Caco-2 (cell line): ENCODE measurements at regions not wholly inside any gene's neighbourhood (a gene's known extent, or its start where the extent isn't known, plus 50 kb on each side); places are given as distances from the start of the nearest gene placed in this dataset.
"Not testable (repeated sequence)": the region's sequence is repeated elsewhere in the genome, so short reads cannot be mapped to it uniquely, and the experiment has no call there.

Source experiments
- BruUV-seq: library from RNA; stranded (reverse); fragments of 400-500 nt; replicated peaks from 2 replicates; lab custom pipeline; 2021; lab: Mats Ljungman, UMichigan
- CTCF ChIA-PET: fragments of 300-600 bp; sonication (Branson Sonifier 250); formaldehyde crosslinking; loops from one replicate; lab custom pipeline; 2022; ENCODE audit warnings: antibody characterized with exemption; lab: Charles Lee
- POLR2A ChIA-PET: fragments of 300-600 bp; sonication (Branson Sonifier 250); formaldehyde crosslinking; loops from one replicate; lab custom pipeline; 2022; ENCODE audit warnings: antibody characterized with exemption; lab: Charles Lee
- DNase-seq, 2 experiments: peaks; one replicate each; pipeline versions ENCODE4 v3.0.0 to v3.0.0-alpha.2; 2020 to 2022
- H3K27me3 ChIP-seq: replicated peaks from 2 replicates; pipeline ENCODE4 v1.6.0; 2011; ENCODE audit warnings: low read length; ENCODE audit not compliant: control insufficient read depth, insufficient read depth
- H3K36me3 ChIP-seq: 2 replicates; pipeline ENCODE4 v1.5.1; 2011; ENCODE audit warnings: low read length; ENCODE audit not compliant: control insufficient read depth, insufficient read depth
- H3K4me1 ChIP-seq: fragments of 250-450 bp; sonication (Bioruptor Pico); 2 replicates; pipeline ENCODE4 v1.5.1; 2020; ENCODE audit warnings: mild to moderate bottlenecking
- H3K4me3 ChIP-seq: 2 replicates; pipeline ENCODE4 v1.5.1; 2011; ENCODE audit warnings: low read depth, mild to moderate bottlenecking, control low read depth, low read length
- H3K9me3 ChIP-seq: fragments of 250-450 bp; sonication (Bioruptor Pico); 2 replicates; pipeline ENCODE4 v1.5.1; 2020; ENCODE audit warnings: mild to moderate bottlenecking, moderate library complexity
- H3K27ac Mint-ChIP-seq: one replicate; pipeline ENCODE4 v1.8.0; 2022; ENCODE audit warnings: mixed read lengths; ENCODE audit not compliant: unreplicated experiment
- H3K27me3 Mint-ChIP-seq: one replicate; pipeline ENCODE4 v1.8.0; 2022; ENCODE audit warnings: mixed read lengths; ENCODE audit not compliant: insufficient read depth, unreplicated experiment
- H3K36me3 Mint-ChIP-seq: one replicate; pipeline ENCODE4 v1.8.0; 2022; ENCODE audit warnings: mild to moderate bottlenecking, mixed read lengths; ENCODE audit not compliant: insufficient read depth, unreplicated experiment
- H3K4me1 Mint-ChIP-seq: one replicate; pipeline ENCODE4 v1.8.0; 2022; ENCODE audit warnings: low read depth, mixed read lengths; ENCODE audit not compliant: unreplicated experiment
- H3K4me3 Mint-ChIP-seq: one replicate; pipeline ENCODE4 v1.8.0; 2022; ENCODE audit warnings: mild to moderate bottlenecking, moderate library complexity, mixed read lengths; ENCODE audit not compliant: unreplicated experiment
- H3K9me3 Mint-ChIP-seq: one replicate; pipeline ENCODE4 v1.8.0; 2022; ENCODE audit warnings: mixed read lengths; ENCODE audit not compliant: unreplicated experiment
- CTCF ChIP-seq, 2 experiments: fragments of 200-600 bp in 1 of 2; IDR thresholded peaks; 1 replicate in 1 of 2; 2 replicates in 1 of 2; pipeline versions ENCODE4 v1.5.1 to v1.8.0; 2011 to 2022; ENCODE audit warnings: antibody characterized with exemption in 1 of 2, control low read depth in 1 of 2, inconsistent platforms in 1 of 2, low read depth in 1 of 2, low read length in 1 of 2, mild to moderate bottlenecking in 1 of 2, moderate library complexity in 1 of 2; ENCODE audit not compliant: insufficient read depth in 1 of 2, severe bottlenecking in 1 of 2, unreplicated experiment in 1 of 2
- intact Hi-C: fragments of 100-400 bp; cut with micrococcal nuclease; formaldehyde crosslinking; loops from one replicate; pipeline ENCODE4 v1.10.0; 2022; ENCODE audit not compliant: unreplicated experiment

DNA sequence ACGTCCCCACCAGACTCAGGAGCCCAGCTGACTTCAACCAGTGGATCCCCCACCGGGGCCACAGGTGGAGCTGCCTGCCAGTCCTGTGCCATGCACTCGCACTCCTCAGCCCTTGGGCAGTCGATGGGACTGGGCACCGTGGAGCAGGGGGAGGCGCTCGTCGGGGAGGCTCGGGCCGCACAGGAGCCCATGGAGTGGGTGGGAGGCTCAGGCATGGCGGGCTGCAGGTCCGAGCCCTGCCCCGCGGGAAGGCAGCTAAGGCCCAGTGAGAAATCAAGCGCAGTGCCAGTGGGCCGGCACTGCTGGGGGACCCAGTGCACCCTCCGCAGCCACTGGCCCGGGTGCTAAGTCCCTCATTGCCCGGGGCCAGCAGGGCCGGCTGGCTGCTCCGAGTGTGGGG, 52.3 kb upstream of the LRRC30 start:
- DNase-seq, H3K27ac Mint-ChIP-seq, BruUV-seq, H3K36me3 Mint-ChIP-seq, H3K4me3 ChIP-seq, H3K9me3 Mint-ChIP-seq, H3K9me3 ChIP-seq, H3K27me3 ChIP-seq, POLR2A ChIA-PET, H3K27me3 Mint-ChIP-seq, H3K36me3 ChIP-seq, H3K4me1 Mint-ChIP-seq, H3K4me3 Mint-ChIP-seq: not testable (repeated sequence)
- CTCF ChIA-PET: interaction anchor here (2.2 kb wide), 1 partner anchor 261 kb away, joined by 8 read pairs; no protein-coding TSS in a partner anchor
- H3K4me1 ChIP-seq: peaks cover 23% of the 10 kb centered on the region
- intact Hi-C loops: loop anchor here (10.0 kb wide), 1 partner anchor 634 kb away; no protein-coding TSS in a partner anchor

DNA sequence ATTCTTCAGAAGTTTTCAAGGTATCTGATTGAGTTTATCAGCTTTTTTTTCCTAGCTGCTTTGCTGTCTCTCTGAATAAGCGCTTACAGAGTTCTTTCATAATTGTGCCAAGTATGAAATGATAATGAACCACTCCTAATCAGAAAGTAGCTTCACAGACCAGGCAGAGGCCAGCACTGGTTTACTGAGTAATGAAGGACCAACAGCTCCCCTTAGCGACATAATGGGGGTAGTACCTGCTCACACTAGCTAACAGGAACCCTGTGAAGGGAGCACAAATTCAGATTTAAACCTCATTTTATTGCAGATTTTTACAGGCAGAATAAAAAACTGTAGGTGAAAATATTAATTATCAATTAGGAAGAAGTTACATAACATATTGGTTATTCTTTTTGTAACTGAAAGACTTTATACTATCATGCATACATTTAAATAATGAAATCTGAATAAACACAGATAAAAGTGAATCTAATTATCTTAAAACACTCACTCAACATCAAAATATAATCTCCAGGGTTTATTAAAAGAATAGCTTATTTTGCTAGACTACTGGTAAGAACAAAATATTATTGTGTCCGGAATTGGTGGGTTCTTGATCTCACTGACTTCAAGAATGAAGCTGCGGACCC, 53.7 kb upstream of the LRRC30 start:
- H3K4me1 ChIP-seq: peaks cover 36% of the 10 kb centered on the region
- Mint-ChIP-seq H3K4me3 (no peak overlapping the region), H3K4me1 (peaks cover 15% of the 10 kb centered on the region), H3K27me3 (no peaks in the 10 kb centered on the region), H3K9me3 (no peaks in the 10 kb centered on the region), H3K27ac (no peak overlapping the region), H3K36me3 (no peaks in the 10 kb centered on the region)
- H3K36me3 ChIP-seq: no peaks in the 10 kb centered on the region
- no peaks in the 10 kb centered on the region for H3K27me3 ChIP-seq
- TF ChIP-seq CTCF (IDR thresholded peaks at IDR 0.05; ENCODE audit: insufficient read depth in 1 of 2, low read depth in 1 of 2, low read length in 1 of 2, severe bottlenecking in 1 of 2, unreplicated experiment in 1 of 2): peak; percentile 81 to 91
- H3K9me3 ChIP-seq: no peaks in the 10 kb centered on the region
- DNase-seq: peak; percentile 76 to 77
- POLR2A ChIA-PET: interaction anchor here (0.6 kb wide), 1 partner anchor 197 kb away, joined by 3 read pairs; no protein-coding TSS in a partner anchor
- intact Hi-C loops: loop anchor here (1.0 to 10.0 kb wide), 3 partner anchors 145 to 632 kb away; no protein-coding TSS in a partner anchor
- CTCF ChIA-PET: interaction anchor here (0.5 to 2.6 kb wide), 39 partner anchors 13 to 1133 kb away, joined by 3 to 45 read pairs (median 4); no protein-coding TSS in a partner anchor
- H3K4me3 ChIP-seq: no peak overlapping the region
- no TSS peak for BruUV-seq

GRCh38 chr18:7174344-7175095, 56.4 kb upstream of the LRRC30 start:
- no peaks in the 10 kb centered on the region for H3K9me3 ChIP-seq
- CTCF ChIA-PET: interaction anchor here (1.1 to 2.4 kb wide), 7 partner anchors 17 to 254 kb away, joined by 4 to 20 read pairs (median 7); no protein-coding TSS in a partner anchor
- Mint-ChIP-seq H3K9me3 (no peaks in the 10 kb centered on the region), H3K27ac (peak overlapping the region; percentile 75), H3K4me3 (no peak overlapping the region), H3K27me3 (no peaks in the 10 kb centered on the region), H3K4me1 (peaks cover 21% of the 10 kb centered on the region), H3K36me3 (no peaks in the 10 kb centered on the region)
- peak; percentile 82 to 83 for DNase-seq
- H3K4me3 ChIP-seq: no peak overlapping the region
- no peaks in the 10 kb centered on the region for H3K36me3 ChIP-seq
- no peaks in the 10 kb centered on the region for H3K27me3 ChIP-seq
- TF ChIP-seq CTCF (IDR thresholded peaks at IDR 0.05; ENCODE audit: insufficient read depth in 1 of 2, low read depth in 1 of 2, low read length in 1 of 2, severe bottlenecking in 1 of 2, unreplicated experiment in 1 of 2): peak; percentile 55 to 63
- POLR2A ChIA-PET: interaction anchor here (0.9 kb wide), 1 partner anchor 16 kb away, joined by 3 read pairs; no protein-coding TSS in a partner anchor
- H3K4me1 ChIP-seq: peaks cover 57% of the 10 kb centered on the region
- intact Hi-C loops: loop anchor here (1.0 to 10.0 kb wide), 3 partner anchors 41 to 630 kb away; no protein-coding TSS in a partner anchor
- no TSS peak for BruUV-seq
